ENCODE measurements at regions not wholly inside any gene's neighbourhood (a gene's known extent, or its start where the extent isn't known, plus 50 kb on each side); places are given as distances from the start of the nearest gene placed in this dataset.

- no peak for DNase-seq (ENCODE audit: low read depth, low spot score)
These were observed 220.7 kb upstream of the ASIC2 start for GRCh38 chr17:33513769-33514168.

- DNase-seq (ENCODE audit: low read depth, low spot score): no peak
These were observed 221.3 kb upstream of the ASIC2 start for GRCh38 chr17:33514369-33514768.

GRCh38 chr17:33515974-33516373, 222.9 kb upstream of the ASIC2 start:
- DNase-seq (ENCODE audit: low read depth, low spot score): no peak

- DNase-seq (ENCODE audit: low read depth, low spot score): no peak
These were observed 223.6 kb upstream of the ASIC2 start for GRCh38 chr17:33516645-33517044.

- DNase-seq (ENCODE audit: low read depth, low spot score): no peak
These were observed 224.7 kb upstream of the ASIC2 start for GRCh38 chr17:33517746-33518145.

- DNase-seq (ENCODE audit: low read depth, low spot score): no peak
These were observed 226.6 kb upstream of the ASIC2 start for GRCh38 chr17:33519692-33520091.

GRCh38 chr17:33520426-33521330, 227.6 kb upstream of the ASIC2 start:
- DNase-seq (ENCODE audit: low read depth, low spot score): no peak

- no peak for DNase-seq (ENCODE audit: low read depth, low spot score)
These were observed 228.7 kb upstream of the ASIC2 start for GRCh38 chr17:33521784-33522183.

GRCh38 chr17:33522623-33523022, 229.5 kb upstream of the ASIC2 start:
- DNase-seq (ENCODE audit: low read depth, low spot score): no peak

- no peak for DNase-seq (ENCODE audit: low read depth, low spot score)
These were observed 230.5 kb upstream of the ASIC2 start for GRCh38 chr17:33523577-33523981.

- DNase-seq (ENCODE audit: low read depth, low spot score): no peak
These were observed 232.1 kb upstream of the ASIC2 start for GRCh38 chr17:33525186-33525585.

GRCh38 chr17:33526717-33527116, 233.6 kb upstream of the ASIC2 start:
- no peak for DNase-seq (ENCODE audit: low read depth, low spot score)

GRCh38 chr17:33527290-33527689, 234.2 kb upstream of the ASIC2 start:
- DNase-seq (ENCODE audit: low read depth, low spot score): no peak

- no peak for DNase-seq (ENCODE audit: low read depth, low spot score)
These were observed 235.8 kb upstream of the ASIC2 start for GRCh38 chr17:33528846-33529245.

- no peak for DNase-seq (ENCODE audit: low read depth, low spot score)
These were observed 236.7 kb upstream of the ASIC2 start for GRCh38 chr17:33529816-33530215.

- DNase-seq (ENCODE audit: low read depth, low spot score): no peak
These were observed 238.2 kb upstream of the ASIC2 start for GRCh38 chr17:33531311-33531710.

GRCh38 chr17:33534087-33534486, 241.0 kb upstream of the ASIC2 start:
- no peak for DNase-seq (ENCODE audit: low read depth, low spot score)

- no peak for DNase-seq (ENCODE audit: low read depth, low spot score)
These were observed 252.0 kb upstream of the ASIC2 start for GRCh38 chr17:33545124-33545523.

GRCh38 chr17:33550261-33550660, 257.2 kb upstream of the ASIC2 start:
- no peak for DNase-seq (ENCODE audit: low read depth, low spot score)

GRCh38 chr17:33551075-33551474, 258.0 kb upstream of the ASIC2 start:
- DNase-seq (ENCODE audit: low read depth, low spot score): no peak

- DNase-seq (ENCODE audit: low read depth, low spot score): no peak
These were observed 258.8 kb upstream of the ASIC2 start for GRCh38 chr17:33551911-33552310.

GRCh38 chr17:33560165-33560564, 267.1 kb upstream of the ASIC2 start:
- no peak for DNase-seq (ENCODE audit: low read depth, low spot score)

- no peak for DNase-seq (ENCODE audit: low read depth, low spot score)
These were observed 267.8 kb upstream of the ASIC2 start for GRCh38 chr17:33560871-33561270.

All from pulmonary artery endothelial cell (primary cell).